SU-DHL-6 (cell line): ENCODE measurements at regions not wholly inside any gene's neighbourhood (a gene's known extent, or its start where the extent isn't known, plus 50 kb on each side); places are given as distances from the start of the nearest gene placed in this dataset.

Source experiments
- H2AFZ ChIP-seq: fragments of 200-600 bp; sonication (generic); 2 replicates; pipeline ENCODE4 v1.6.1; 2014; ENCODE audit warnings: low read depth, mild to moderate bottlenecking, moderate library complexity, mixed read lengths, antibody characterized with exemption, low read length; ENCODE audit not compliant: severe bottlenecking
- H3F3A ChIP-seq: fragments of 200-600 bp; shearing (Covaris generic); 2 replicates; pipeline ENCODE4 v1.6.0; 2016; ENCODE audit warnings: antibody characterized with exemption, mild to moderate bottlenecking; ENCODE audit not compliant: insufficient read depth
- H3K27ac ChIP-seq: fragments of 200-600 bp; sonication (generic); 2 replicates; pipeline ENCODE4 v1.5.1; 2016; ENCODE audit warnings: low read depth, mild to moderate bottlenecking, low read length, moderate library complexity, mixed read lengths
- H3K27me3 ChIP-seq: fragments of 200-600 bp; sonication (generic), shearing (Covaris generic); 2 replicates; pipeline ENCODE4 v1.6.0; 2014; ENCODE audit warnings: mild to moderate bottlenecking, low read length
- H3K36me3 ChIP-seq: fragments of 200-600 bp; sonication (generic); 2 replicates; pipeline ENCODE4 v1.6.1; 2014; ENCODE audit warnings: mild to moderate bottlenecking, low read length, mixed read lengths
- H3K4me2 ChIP-seq: fragments of 300-600, 200-600 bp; shearing (Covaris generic), sonication (generic); 2 replicates; pipeline ENCODE4 v1.6.0; 2014; ENCODE audit warnings: low read length, low read depth, mild to moderate bottlenecking; ENCODE audit not compliant: poor library complexity, severe bottlenecking
- H3K4me3 ChIP-seq: fragments of 200-600 bp; sonication (generic); 2 replicates; pipeline ENCODE4 v1.5.1; 2014; ENCODE audit warnings: antibody characterized with exemption, low read length, mild to moderate bottlenecking, mixed read lengths; ENCODE audit not compliant: insufficient read depth, poor library complexity, severe bottlenecking
- H3K79me2 ChIP-seq: fragments of 200-600 bp; sonication (generic); 2 replicates; pipeline ENCODE4 v1.6.1; 2014; ENCODE audit warnings: mild to moderate bottlenecking, low read length, moderate library complexity; ENCODE audit not compliant: insufficient read depth
- H3K9ac ChIP-seq: fragments of 200-600 bp; sonication (generic); 2 replicates; pipeline ENCODE4 v1.7.0; 2014; ENCODE audit warnings: mild to moderate bottlenecking, low read length
- H3K9me2 ChIP-seq: fragments of 200-600 bp; sonication (generic); replicated peaks from 2 replicates; pipeline ENCODE4 v1.6.1; 2014; ENCODE audit warnings: low read length; ENCODE audit not compliant: insufficient read depth
- H3K9me3 ChIP-seq: fragments of 200-600 bp; sonication (generic); 2 replicates; pipeline ENCODE4 v1.6.1; 2014; ENCODE audit warnings: low read length, mixed read lengths; ENCODE audit not compliant: insufficient read depth
- H4K20me1 ChIP-seq: fragments of 200-600 bp; sonication (generic); 2 replicates; pipeline ENCODE4 v1.6.1; 2014; ENCODE audit warnings: low read depth, mild to moderate bottlenecking, antibody characterized with exemption, low read length, moderate library complexity, mixed read lengths
- EZH2phosphoT487 ChIP-seq: fragments of 200-600 bp; sonication (generic), shearing (Covaris generic); conservative IDR thresholded peaks from 2 replicates; pipeline ENCODE4 v1.6.1; 2018; ENCODE audit warnings: mild to moderate bottlenecking, antibody characterized with exemption, low read length, moderate library complexity, mixed read lengths
- TF ChIP-seq, protein P1 (sequence below): fragments of 200-600 bp; sonication (generic); IDR thresholded peaks from one replicate; pipeline ENCODE4 v1.5.1; 2017; ENCODE audit warnings: antibody characterized with exemption, mild to moderate bottlenecking, low read length, moderate library complexity; ENCODE audit not compliant: insufficient read depth, poor library complexity, severe bottlenecking

GRCh38 chr7:28347475-28348318 lies 64.6 kb upstream of the CREB5 start:
- Histone ChIP-seq H3K36me3 (no peaks in the 10 kb centered on the region), H3K27ac (no peak overlapping the region), H3K9me2 (no peaks in the 10 kb centered on the region), H3K4me3 (no peak overlapping the region), H3K79me2 (no peaks in the 10 kb centered on the region), H2AFZ (no peak overlapping the region), H3K27me3 (no peaks in the 10 kb centered on the region), H4K20me1 (no peaks in the 10 kb centered on the region), H3F3A (no peaks in the 10 kb centered on the region), H3K9ac (no peak overlapping the region), H3K9me3 (no peaks in the 10 kb centered on the region), H3K4me2 (no peak overlapping the region)
- TF ChIP-seq EZH2phosphoT487, result no peak
- TF ChIP-seq, protein P1, sequence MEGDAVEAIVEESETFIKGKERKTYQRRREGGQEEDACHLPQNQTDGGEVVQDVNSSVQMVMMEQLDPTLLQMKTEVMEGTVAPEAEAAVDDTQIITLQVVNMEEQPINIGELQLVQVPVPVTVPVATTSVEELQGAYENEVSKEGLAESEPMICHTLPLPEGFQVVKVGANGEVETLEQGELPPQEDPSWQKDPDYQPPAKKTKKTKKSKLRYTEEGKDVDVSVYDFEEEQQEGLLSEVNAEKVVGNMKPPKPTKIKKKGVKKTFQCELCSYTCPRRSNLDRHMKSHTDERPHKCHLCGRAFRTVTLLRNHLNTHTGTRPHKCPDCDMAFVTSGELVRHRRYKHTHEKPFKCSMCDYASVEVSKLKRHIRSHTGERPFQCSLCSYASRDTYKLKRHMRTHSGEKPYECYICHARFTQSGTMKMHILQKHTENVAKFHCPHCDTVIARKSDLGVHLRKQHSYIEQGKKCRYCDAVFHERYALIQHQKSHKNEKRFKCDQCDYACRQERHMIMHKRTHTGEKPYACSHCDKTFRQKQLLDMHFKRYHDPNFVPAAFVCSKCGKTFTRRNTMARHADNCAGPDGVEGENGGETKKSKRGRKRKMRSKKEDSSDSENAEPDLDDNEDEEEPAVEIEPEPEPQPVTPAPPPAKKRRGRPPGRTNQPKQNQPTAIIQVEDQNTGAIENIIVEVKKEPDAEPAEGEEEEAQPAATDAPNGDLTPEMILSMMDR, result no peak

- Histone ChIP-seq H3K9ac (no peak overlapping the region), H2AFZ (no peak overlapping the region), H3K4me3 (no peak overlapping the region), H3K27me3 (no peaks in the 10 kb centered on the region), H3K9me2 (no peaks in the 10 kb centered on the region), H3K9me3 (no peaks in the 10 kb centered on the region), H3K36me3 (no peaks in the 10 kb centered on the region), H3F3A (no peaks in the 10 kb centered on the region), H3K4me2 (no peak overlapping the region), H4K20me1 (no peaks in the 10 kb centered on the region), H3K79me2 (no peaks in the 10 kb centered on the region), H3K27ac (no peak overlapping the region)
- TF ChIP-seq, protein P1, result no peak
- TF ChIP-seq EZH2phosphoT487, result no peak
These were observed 63.7 kb upstream of the CREB5 start for GRCh38 chr7:28348636-28349035.

DNA sequence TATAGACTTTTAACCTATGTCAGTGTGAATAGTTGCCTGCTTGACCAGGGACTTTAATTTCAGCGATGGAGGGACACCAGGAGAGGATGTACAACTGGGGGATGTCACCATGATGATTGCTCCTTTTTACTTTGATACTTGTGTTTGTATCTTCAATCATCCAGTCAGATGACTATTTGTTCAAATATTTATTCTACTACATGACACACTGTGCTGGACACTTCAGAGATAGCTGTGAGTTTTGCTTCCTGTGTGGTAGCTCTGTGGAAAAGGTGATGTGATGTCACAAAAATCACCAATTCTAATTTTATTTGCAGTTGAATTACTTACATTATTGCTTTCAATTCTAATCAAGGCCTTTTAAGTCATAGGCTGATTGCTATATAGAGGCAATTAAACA lies 62.7 kb upstream of the CREB5 start:
- Histone ChIP-seq H2AFZ (no peak overlapping the region), H3K9me3 (no peaks in the 10 kb centered on the region), H3K79me2 (no peaks in the 10 kb centered on the region), H3K27me3 (no peaks in the 10 kb centered on the region), H3F3A (no peaks in the 10 kb centered on the region), H3K4me2 (no peak overlapping the region), H3K36me3 (no peaks in the 10 kb centered on the region), H3K9ac (no peak overlapping the region), H3K4me3 (no peak overlapping the region), H3K9me2 (no peaks in the 10 kb centered on the region), H4K20me1 (no peaks in the 10 kb centered on the region), H3K27ac (no peak overlapping the region)
- TF ChIP-seq, protein P1, result no peak
- no peak for TF ChIP-seq EZH2phosphoT487
